A673 (cell line): ENCODE measurements at regions not wholly inside any gene's neighbourhood (a gene's known extent, or its start where the extent isn't known, plus 50 kb on each side); places are given as distances from the start of the nearest gene placed in this dataset.

Experiments used
- CTCF ChIP-seq: fragments of 300-800, 200-600 bp; sonication (generic); conservative IDR thresholded peaks from 2 replicates; pipeline ENCODE4 v1.5.1; 2017; ENCODE audit warnings: low read depth, mild to moderate bottlenecking, antibody characterized with exemption, low read length, moderate library complexity, mixed read lengths
- EZH2 ChIP-seq: fragments of 200-600 bp; sonication (generic); IDR thresholded peaks from 2 replicates; pipeline ENCODE4 v1.6.1; 2017; ENCODE audit warnings: borderline replicate concordance, low read depth, mild to moderate bottlenecking, mixed read lengths, antibody characterized with exemption, low read length; ENCODE audit not compliant: poor library complexity, severe bottlenecking

DNA sequence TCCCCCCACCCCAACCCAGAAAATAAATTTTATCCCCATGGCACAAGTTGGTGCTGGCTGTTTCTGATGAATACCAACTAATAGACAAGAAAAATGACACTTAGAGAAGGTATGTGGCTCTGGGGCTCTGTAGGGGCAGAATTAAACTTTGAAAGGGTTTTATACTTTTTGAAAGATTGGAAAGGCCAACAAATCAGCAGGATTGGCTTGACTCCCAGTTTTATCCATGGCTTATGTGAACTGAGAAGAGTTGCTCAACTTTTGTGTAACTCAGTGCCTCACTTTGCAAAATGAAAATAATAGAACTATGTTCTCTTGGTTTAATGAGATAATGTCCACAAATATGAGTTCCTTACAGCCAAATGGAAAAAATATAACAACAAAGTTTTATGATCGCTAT lies 288.9 kb upstream of the KIF2A start:
- no peak for TF ChIP-seq CTCF
- TF ChIP-seq EZH2, result no peak
